HCT116 (cell line): ENCODE measurements at regions not wholly inside any gene's neighbourhood (a gene's known extent, or its start where the extent isn't known, plus 50 kb on each side); places are given as distances from the start of the nearest gene placed in this dataset.
"Not testable (repeated sequence)": the region's sequence is repeated elsewhere in the genome, so short reads cannot be mapped to it uniquely, and the experiment has no call there.

Experiments
- ATAC-seq: fragments of 200-7000 bp; cut with Tn5 transposase; 2 replicates; pipeline ENCODE4 v1.9.1; 2020; ENCODE audit warnings: mild to moderate bottlenecking, moderate library complexity
- BruUV-seq: library from RNA; stranded (reverse); fragments of 400-500 nt; replicated peaks from 2 replicates; lab custom pipeline; 2021; lab: Mats Ljungman, UMichigan
- CTCF ChIA-PET: fragments of 300-600 bp; sonication (Branson Sonifier 250); formaldehyde crosslinking; loops from one replicate; lab custom pipeline; 2021; ENCODE audit warnings: antibody characterized with exemption; lab: Charles Lee
- POLR2A ChIA-PET: fragments of 300-600, 350-600 bp; sonication (Branson Sonifier 250); formaldehyde crosslinking; loops from one replicate; lab custom pipeline; 2021; ENCODE audit warnings: antibody characterized with exemption; lab: Charles Lee
- RAD21 ChIA-PET, 2 experiments: fragments of 300-600 bp; sonication (Branson Sonifier 250); formaldehyde crosslinking; loops; one replicate each; lab custom pipeline; 2023; ENCODE audit warnings: low total read pairs in 2 of 2; ENCODE audit not compliant: uncharacterized antibody in 2 of 2, unreplicated experiment in 2 of 2, low non-redundant PET in 1 of 2; lab: Charles Lee
- DNase-seq: peaks from one replicate; pipeline ENCODE4 v3.0.0-alpha.2; 2010; ENCODE audit warnings: low read depth, low spot score
- H2AFZ ChIP-seq: fragments of 200-600 bp; shearing (Covaris generic), sonication (generic); 2 replicates; pipeline ENCODE4 v1.6.1; 2017; ENCODE audit warnings: low read depth, mixed run types, mixed read lengths, antibody characterized with exemption, low read length; ENCODE audit not compliant: poor library complexity, severe bottlenecking
- H3K27ac ChIP-seq: 2 replicates; pipeline ENCODE4 v1.5.1; 2012; ENCODE audit warnings: low read depth, low read length
- H3K27me3 ChIP-seq: fragments of 200-600 bp; sonication (generic); 2 replicates; pipeline ENCODE4 v1.6.1; 2016; ENCODE audit warnings: mixed run types, low read length, mixed read lengths; ENCODE audit not compliant: insufficient read depth
- H3K36me3 ChIP-seq, 2 experiments: fragments of 200-500 bp in 1 of 2; fragments of 200-600 bp in 1 of 2; sonication (Bioruptor generic) in 1 of 2; sonication (generic) in 1 of 2; 2 replicates each; pipeline versions ENCODE4 v1.5.1 to v1.6.1; 2014 to 2016; ENCODE audit warnings: low read length in 2 of 2, inconsistent platforms in 1 of 2, mixed read lengths in 1 of 2, mixed run types in 1 of 2; ENCODE audit not compliant: insufficient read depth in 2 of 2, control insufficient read depth in 1 of 2
- H3K4me1 ChIP-seq, 2 experiments: fragments of 200-600 bp in 1 of 2; sonication (generic) in 1 of 2; 2 replicates each; pipeline versions ENCODE4 v1.5.1 to v1.6.1; 2012 to 2017; ENCODE audit warnings: low read length in 2 of 2, inconsistent platforms in 1 of 2, mild to moderate bottlenecking in 1 of 2, mixed read lengths in 1 of 2, mixed run types in 1 of 2, moderate library complexity in 1 of 2; ENCODE audit not compliant: insufficient read depth in 2 of 2, control insufficient read depth in 1 of 2
- H3K4me2 ChIP-seq: fragments of 200-600 bp; sonication (generic); 2 replicates; pipeline ENCODE4 v1.6.1; 2017; ENCODE audit warnings: mixed run types, low read length, mixed read lengths
- H3K4me3 ChIP-seq, 2 experiments: fragments of 200-600 bp in 1 of 2; sonication (generic) in 1 of 2; replicated peaks in 1 of 2; 2 replicates each; pipeline ENCODE4 v1.5.1; 2011 to 2016; ENCODE audit warnings: low read length in 2 of 2, control low read depth in 1 of 2, low read depth in 1 of 2, mild to moderate bottlenecking in 1 of 2, mixed read lengths in 1 of 2, mixed run types in 1 of 2
- H3K79me2 ChIP-seq: fragments of 200-600 bp; sonication (generic); 2 replicates; pipeline ENCODE4 v1.6.1; 2017; ENCODE audit warnings: mild to moderate bottlenecking, mixed run types, low read length, moderate library complexity, mixed read lengths; ENCODE audit not compliant: insufficient read depth
- H3K9ac ChIP-seq: fragments of 200-600 bp; sonication (generic); 2 replicates; pipeline ENCODE4 v1.6.1; 2016; ENCODE audit warnings: low read length, mixed read lengths
- H3K9me2 ChIP-seq: fragments of 200-600 bp; sonication (generic), shearing (Covaris generic); 2 replicates; pipeline ENCODE4 v1.6.1; 2017; ENCODE audit warnings: mixed run types, mild to moderate bottlenecking, moderate library complexity; ENCODE audit not compliant: insufficient read depth
- H3K9me3 ChIP-seq, 2 experiments: fragments of 200-500 bp in 1 of 2; fragments of 200-600 bp in 1 of 2; sonication (Bioruptor generic) in 1 of 2; sonication (generic) in 1 of 2; 2 replicates each; pipeline ENCODE4 v1.6.1; 2014 to 2017; ENCODE audit warnings: low read length in 2 of 2, mixed read lengths in 2 of 2, inconsistent platforms in 1 of 2, low read depth in 1 of 2, mild to moderate bottlenecking in 1 of 2, mixed run types in 1 of 2, moderate library complexity in 1 of 2; ENCODE audit not compliant: control insufficient read depth in 1 of 2, insufficient read depth in 1 of 2
- H4K20me1 ChIP-seq: fragments of 200-600 bp; sonication (generic), shearing (Covaris generic); 2 replicates; pipeline ENCODE4 v1.6.1; 2017; ENCODE audit warnings: mixed run types, mild to moderate bottlenecking, moderate library complexity; ENCODE audit not compliant: insufficient read depth
- POLR2A ChIP-seq: IDR thresholded peaks from 2 replicates; pipeline ENCODE4 v1.7.0; 2011; ENCODE audit warnings: borderline replicate concordance; ENCODE audit not compliant: insufficient read depth, insufficient read length; ENCODE audit errors: extremely low read depth
- YY1 ChIP-seq: IDR thresholded peaks from 2 replicates; pipeline ENCODE4 v1.6.1; 2011; ENCODE audit warnings: low read length, low read depth, moderate library complexity, mild to moderate bottlenecking; ENCODE audit not compliant: insufficient replicate concordance; ENCODE audit errors: extremely low read depth
- ZNF274 ChIP-seq: fragments of 200-500 bp; sonication (Bioruptor generic); IDR thresholded peaks from 2 replicates; pipeline ENCODE4 v1.6.1; 2014; ENCODE audit warnings: mild to moderate bottlenecking, low read depth, low read length, inconsistent platforms
- intact Hi-C: fragments of 100-400 bp; cut with micrococcal nuclease; formaldehyde crosslinking; loops from 2 replicates; pipeline ENCODE4 v1.10.0; 2022
- TF ChIP-seq, protein P1 (sequence below): IDR thresholded peaks from 2 replicates; pipeline ENCODE4 v1.6.1; 2011; ENCODE audit warnings: mild to moderate bottlenecking, low read length, moderate library complexity; ENCODE audit not compliant: insufficient replicate concordance; ENCODE audit errors: extremely low read depth
- TF ChIP-seq, protein P2 (sequence below): IDR thresholded peaks from 2 replicates; pipeline ENCODE4 v1.6.1; 2012
- TF ChIP-seq, protein P3 (sequence below), 3 experiments: fragments of 200-600 bp in 1 of 3; sonication (generic) in 1 of 3; IDR thresholded peaks in 2 of 3; conservative IDR thresholded peaks in 1 of 3; 2 replicates each; pipeline ENCODE4 v1.5.1; 2012 to 2017; ENCODE audit warnings: low read depth in 2 of 3, low read length in 2 of 3, antibody characterized with exemption in 1 of 3, borderline replicate concordance in 1 of 3, control low read depth in 1 of 3, mild to moderate bottlenecking in 1 of 3, mixed read lengths in 1 of 3, mixed run types in 1 of 3, moderate library complexity in 1 of 3; ENCODE audit not compliant: insufficient read depth in 1 of 3

DNA sequence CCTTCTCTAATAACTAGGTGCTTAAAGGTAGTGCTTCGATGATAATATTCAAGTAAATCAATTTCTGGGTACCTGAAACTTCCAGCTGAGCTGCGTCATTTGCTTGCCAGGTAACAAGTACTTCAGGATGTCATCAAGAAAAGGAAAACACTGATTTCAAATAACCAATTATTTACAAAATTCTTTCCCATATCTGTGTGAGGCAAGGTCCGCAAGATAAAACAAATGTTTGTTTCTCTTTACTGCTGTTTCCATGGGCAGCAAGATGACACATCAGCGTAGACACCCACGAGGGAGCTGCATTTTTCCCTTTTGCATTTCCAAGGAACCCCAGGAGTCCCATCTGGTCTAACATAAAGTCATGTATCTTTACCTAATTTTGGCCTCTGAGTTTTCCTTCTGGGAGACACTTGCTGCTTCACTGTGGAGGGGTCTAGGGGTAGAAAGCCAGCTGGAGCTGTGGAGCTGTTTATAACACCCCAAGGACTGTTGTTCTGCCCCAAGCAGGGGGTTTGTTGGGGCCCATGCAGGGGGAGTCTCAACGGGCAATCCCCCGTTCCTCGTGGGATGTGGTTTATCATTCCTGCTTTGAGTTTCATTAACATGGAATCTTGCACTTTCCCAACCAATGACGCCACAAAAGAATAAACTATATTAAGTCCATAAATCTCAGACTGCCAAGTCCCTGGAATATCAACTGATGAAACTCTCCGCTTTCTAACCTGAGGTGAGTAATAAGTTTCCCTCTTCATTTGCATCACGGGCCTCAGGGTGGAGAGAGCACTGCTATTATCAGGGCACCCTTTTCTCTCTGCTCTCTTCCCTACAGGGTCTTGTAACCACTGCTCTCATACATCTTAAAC lies 112.8 kb upstream of the PELI2 start (continued):
- TF ChIP-seq, protein P1, sequence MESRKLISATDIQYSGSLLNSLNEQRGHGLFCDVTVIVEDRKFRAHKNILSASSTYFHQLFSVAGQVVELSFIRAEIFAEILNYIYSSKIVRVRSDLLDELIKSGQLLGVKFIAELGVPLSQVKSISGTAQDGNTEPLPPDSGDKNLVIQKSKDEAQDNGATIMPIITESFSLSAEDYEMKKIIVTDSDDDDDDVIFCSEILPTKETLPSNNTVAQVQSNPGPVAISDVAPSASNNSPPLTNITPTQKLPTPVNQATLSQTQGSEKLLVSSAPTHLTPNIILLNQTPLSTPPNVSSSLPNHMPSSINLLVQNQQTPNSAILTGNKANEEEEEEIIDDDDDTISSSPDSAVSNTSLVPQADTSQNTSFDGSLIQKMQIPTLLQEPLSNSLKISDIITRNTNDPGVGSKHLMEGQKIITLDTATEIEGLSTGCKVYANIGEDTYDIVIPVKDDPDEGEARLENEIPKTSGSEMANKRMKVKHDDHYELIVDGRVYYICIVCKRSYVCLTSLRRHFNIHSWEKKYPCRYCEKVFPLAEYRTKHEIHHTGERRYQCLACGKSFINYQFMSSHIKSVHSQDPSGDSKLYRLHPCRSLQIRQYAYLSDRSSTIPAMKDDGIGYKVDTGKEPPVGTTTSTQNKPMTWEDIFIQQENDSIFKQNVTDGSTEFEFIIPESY = no peak
- TF ChIP-seq POLR2A (no peak), ZNF274 (no peak)

DNA sequence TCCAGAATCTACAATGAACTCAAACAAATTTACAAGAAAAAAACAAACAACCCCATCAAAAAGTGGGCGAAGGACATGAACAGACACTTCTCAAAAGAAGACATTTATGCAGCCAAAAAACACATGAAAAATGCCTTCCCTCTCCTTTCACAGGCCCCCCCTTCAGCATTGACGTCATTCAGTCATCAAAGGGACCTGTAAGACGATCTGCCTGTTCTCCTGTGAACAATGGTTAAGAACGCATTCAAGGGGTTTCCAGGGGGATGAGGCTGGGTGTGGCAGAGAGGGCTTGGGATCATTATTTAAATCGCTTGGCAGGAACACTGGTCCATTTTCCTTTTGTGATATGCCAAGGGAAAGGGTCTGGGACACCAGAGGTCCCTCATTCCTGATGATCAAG lies 110.7 kb upstream of the PELI2 start:
- DNase-seq, H3K4me3 ChIP-seq, H3K79me2 ChIP-seq, BruUV-seq, H3K9me2 ChIP-seq, H3K4me1 ChIP-seq, intact Hi-C loops, ATAC-seq, H4K20me1 ChIP-seq, POLR2A ChIA-PET, H3K4me2 ChIP-seq, RAD21 ChIA-PET, H3K9ac ChIP-seq, CTCF ChIA-PET, H3K36me3 ChIP-seq, H2AFZ ChIP-seq, H3K9me3 ChIP-seq, H3K27ac ChIP-seq: not testable (repeated sequence)
- H3K27me3 ChIP-seq = peaks cover 16% of the 10 kb centered on the region; the same call in 1 of the 2 replicates

DNA sequence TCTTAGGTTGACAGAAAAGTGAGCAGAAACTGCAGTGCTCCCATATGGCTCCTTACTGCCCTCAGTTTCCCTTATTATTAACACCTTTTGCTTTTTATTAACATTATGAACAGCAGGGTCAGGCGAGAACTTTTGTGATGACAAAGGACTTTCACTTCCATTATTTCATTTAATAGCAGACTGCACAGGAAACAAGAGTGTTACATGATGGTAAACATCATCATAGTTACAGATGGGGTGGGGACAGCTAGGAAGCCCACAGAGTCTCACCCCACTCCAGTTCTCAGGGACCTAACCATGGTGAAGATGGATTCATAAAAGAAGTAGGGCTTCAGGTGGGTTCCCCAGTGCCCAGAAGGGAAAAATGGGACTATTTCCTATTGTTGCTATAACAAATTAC lies 110.1 kb upstream of the PELI2 start:
- DNase-seq (no peak), ATAC-seq (no peak)
- ChIA-PET RAD21 (no interaction called here), CTCF (no interaction called here), POLR2A (no interaction called here)
- no TSS peak for BruUV-seq
- Histone ChIP-seq H3K36me3 (no peaks in the 10 kb centered on the region), H3K27ac (no peak overlapping the region), H2AFZ (no peak overlapping the region), H3K9me2 (no peaks in the 10 kb centered on the region), H3K27me3 (peaks cover 16% of the 10 kb centered on the region; the same call in 1 of the 2 replicates), H3K4me1 (no peaks in the 10 kb centered on the region), H3K9me3 (no peaks in the 10 kb centered on the region), H3K4me2 (no peak overlapping the region), H4K20me1 (no peaks in the 10 kb centered on the region), H3K9ac (no peak overlapping the region), H3K79me2 (no peaks in the 10 kb centered on the region), H3K4me3 (no peak overlapping the region)
- TF ChIP-seq, protein P2, sequence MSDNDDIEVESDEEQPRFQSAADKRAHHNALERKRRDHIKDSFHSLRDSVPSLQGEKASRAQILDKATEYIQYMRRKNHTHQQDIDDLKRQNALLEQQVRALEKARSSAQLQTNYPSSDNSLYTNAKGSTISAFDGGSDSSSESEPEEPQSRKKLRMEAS = no peak
- TF ChIP-seq, protein P3, sequence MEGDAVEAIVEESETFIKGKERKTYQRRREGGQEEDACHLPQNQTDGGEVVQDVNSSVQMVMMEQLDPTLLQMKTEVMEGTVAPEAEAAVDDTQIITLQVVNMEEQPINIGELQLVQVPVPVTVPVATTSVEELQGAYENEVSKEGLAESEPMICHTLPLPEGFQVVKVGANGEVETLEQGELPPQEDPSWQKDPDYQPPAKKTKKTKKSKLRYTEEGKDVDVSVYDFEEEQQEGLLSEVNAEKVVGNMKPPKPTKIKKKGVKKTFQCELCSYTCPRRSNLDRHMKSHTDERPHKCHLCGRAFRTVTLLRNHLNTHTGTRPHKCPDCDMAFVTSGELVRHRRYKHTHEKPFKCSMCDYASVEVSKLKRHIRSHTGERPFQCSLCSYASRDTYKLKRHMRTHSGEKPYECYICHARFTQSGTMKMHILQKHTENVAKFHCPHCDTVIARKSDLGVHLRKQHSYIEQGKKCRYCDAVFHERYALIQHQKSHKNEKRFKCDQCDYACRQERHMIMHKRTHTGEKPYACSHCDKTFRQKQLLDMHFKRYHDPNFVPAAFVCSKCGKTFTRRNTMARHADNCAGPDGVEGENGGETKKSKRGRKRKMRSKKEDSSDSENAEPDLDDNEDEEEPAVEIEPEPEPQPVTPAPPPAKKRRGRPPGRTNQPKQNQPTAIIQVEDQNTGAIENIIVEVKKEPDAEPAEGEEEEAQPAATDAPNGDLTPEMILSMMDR (IDR thresholded peaks at IDR 0.05 in 2 of 3, conservative IDR thresholded peaks at IDR 0.05 in 1 of 3; ENCODE audit: borderline replicate concordance in 1 of 3, insufficient read depth in 1 of 3, low read depth in 2 of 3, low read length in 2 of 3) = no peak
- no peak for TF ChIP-seq YY1
- intact Hi-C loops = no loop called here
